ENCODE measurements at regions not wholly inside any gene's neighbourhood (a gene's known extent, or its start where the extent isn't known, plus 50 kb on each side); places are given as distances from the start of the nearest gene placed in this dataset.

DNA sequence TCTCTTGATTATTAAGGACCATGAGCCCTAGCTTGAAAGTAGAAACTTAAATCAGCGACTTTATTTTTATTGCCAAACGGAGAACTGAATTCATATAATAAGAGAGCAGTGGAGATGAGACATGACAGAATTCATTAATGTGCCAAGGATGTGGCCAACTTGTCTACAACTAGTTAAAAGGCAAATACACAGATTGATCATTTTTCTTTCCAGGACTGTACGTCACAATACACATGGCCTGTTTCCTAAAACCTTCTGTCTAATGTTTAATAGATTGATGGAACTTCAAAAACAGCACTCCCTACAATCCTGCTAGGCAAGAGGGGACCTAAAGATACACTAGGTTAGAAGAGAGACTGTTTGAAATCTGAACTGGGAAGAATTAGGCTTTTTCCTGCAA, 647.8 kb downstream of the SATB2 start:
- no peak for DNase-seq (ENCODE audit: low read depth, low spot score)

DNA sequence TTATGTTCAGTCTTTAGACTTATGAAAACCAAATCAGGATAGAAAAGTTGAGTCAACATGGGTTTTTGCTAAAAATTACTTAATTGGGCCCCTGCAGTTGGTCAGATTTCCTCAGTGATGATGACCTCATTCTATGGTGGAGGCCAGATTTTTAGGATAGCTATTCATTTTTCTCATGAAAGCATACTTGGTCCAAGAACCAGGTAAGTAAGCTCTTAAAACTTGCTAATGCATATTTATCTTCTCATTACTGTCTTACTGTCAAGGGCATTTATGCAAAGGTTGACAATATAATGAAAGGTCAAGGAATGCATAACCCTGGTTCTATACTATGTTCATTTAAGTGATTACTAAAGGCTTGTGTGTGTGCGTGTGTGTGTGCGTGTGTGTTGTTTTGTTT, 650.6 kb downstream of the SATB2 start:
- no peak for DNase-seq (ENCODE audit: low read depth, low spot score)

- no peak for DNase-seq (ENCODE audit: low read depth, low spot score)
Measured at GRCh38 chr2:198795419-198795818, 662.3 kb downstream of the SATB2 start.

- DNase-seq (ENCODE audit: low read depth, low spot score), result no peak
Measured at GRCh38 chr2:198791623-198792022, 666.1 kb downstream of the SATB2 start.

GRCh38 chr2:198788676-198789075, 669.1 kb downstream of the SATB2 start:
- DNase-seq (ENCODE audit: low read depth, low spot score), result peak; percentile 60

DNA sequence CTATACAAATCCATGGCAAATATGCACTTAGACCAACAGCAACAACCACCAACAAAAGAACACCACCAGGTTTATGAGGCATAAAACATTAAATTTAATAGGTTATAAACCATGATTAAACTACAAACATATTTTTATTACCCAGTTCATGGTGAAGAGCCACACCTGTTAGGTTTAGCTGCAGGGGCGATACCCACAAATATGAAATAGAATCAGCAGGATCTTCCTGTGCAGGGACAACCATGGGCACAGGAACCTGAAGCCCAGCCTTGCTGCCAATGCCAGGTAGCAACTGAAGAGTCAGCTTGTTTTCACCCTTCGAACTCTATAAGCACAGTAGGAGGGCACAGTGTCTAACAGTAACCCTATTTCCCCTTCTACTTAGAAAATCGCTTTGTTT, 675.0 kb downstream of the SATB2 start:
- DNase-seq (ENCODE audit: low read depth, low spot score), result no peak

- no peak for DNase-seq (ENCODE audit: low read depth, low spot score)
Measured at GRCh38 chr2:198776616-198777406, 680.9 kb downstream of the SATB2 start.

- no peak for DNase-seq (ENCODE audit: low read depth, low spot score)
Measured at GRCh38 chr2:198775737-198776136, 682.0 kb downstream of the SATB2 start.

DNA sequence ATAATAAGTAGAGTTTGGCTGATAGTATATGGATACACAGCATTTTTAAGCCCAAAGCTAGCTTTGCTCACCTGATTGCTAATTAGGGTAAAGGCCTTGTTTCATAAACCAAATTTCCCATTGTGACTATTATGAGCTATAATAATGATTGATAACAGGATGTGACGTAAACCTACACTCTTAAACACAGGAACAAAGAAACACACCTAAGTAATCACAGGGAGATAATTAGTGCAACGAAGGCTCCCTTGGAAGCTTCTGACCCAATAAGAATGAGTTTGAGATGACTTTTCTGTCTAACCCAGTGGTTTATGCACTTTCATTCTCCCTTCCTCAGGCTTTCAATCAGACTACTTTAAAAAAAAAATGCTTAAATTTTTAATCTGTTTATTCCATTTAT, 683.2 kb downstream of the SATB2 start:
- no peak for DNase-seq (ENCODE audit: low read depth, low spot score)

GRCh38 chr2:198767694-198768093, 690.0 kb downstream of the SATB2 start:
- no peak for DNase-seq (ENCODE audit: low read depth, low spot score)

- no peak for DNase-seq (ENCODE audit: low read depth, low spot score)
Measured at GRCh38 chr2:198763793-198764192, 693.9 kb downstream of the SATB2 start.

GRCh38 chr2:198762441-198762840, 695.3 kb downstream of the SATB2 start:
- DNase-seq (ENCODE audit: low read depth, low spot score), result no peak

GRCh38 chr2:198757069-198757468, 700.7 kb downstream of the SATB2 start:
- no peak for DNase-seq (ENCODE audit: low read depth, low spot score)

GRCh38 chr2:198756166-198756565, 701.6 kb downstream of the SATB2 start:
- no peak for DNase-seq (ENCODE audit: low read depth, low spot score)

DNA sequence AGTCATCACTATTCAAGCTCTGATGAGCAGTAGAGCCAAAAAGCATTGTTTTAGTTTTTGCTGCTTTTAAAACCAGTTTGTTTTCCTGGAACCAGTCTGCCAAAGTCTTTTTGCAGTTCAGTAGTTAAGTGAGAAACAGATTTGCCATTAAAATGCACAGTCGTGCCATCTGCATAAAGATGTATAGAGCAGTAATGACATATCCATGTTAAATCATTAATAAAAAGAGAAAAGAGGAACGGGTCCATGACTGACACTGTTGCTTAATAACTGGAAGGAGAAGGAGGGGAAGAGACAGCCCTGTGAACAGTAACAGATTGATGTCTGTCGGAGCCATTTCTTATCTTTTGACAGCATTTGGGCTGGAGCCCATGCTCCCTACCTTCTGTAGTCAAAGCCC, 704.6 kb downstream of the SATB2 start:
- DNase-seq (ENCODE audit: low read depth, low spot score), result no peak

DNA sequence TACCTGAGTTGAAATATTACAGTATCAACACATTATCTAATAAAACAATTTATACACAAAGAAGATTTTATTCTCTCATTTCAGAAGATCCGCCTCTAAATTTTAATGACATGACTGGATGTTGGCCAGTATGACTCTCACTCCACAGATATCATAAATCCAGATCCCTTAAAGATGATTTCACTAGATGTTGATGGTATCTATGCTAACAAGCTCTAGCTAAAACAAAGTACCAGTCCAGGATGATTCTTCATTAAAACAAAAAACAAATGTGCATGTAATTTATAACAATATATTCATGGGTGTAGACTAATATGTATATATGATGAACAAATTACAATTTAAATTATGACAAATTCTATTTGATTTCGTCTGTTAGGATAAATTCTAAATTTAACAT, 708.4 kb downstream of the SATB2 start:
- DNase-seq (ENCODE audit: low read depth, low spot score), result no peak

GRCh38 chr2:198731842-198732399, 725.8 kb downstream of the SATB2 start:
- DNase-seq (ENCODE audit: low read depth, low spot score), result no peak

GRCh38 chr2:198720266-198720665, 737.5 kb downstream of the SATB2 start:
- DNase-seq (ENCODE audit: low read depth, low spot score), result no peak

- no peak for DNase-seq (ENCODE audit: low read depth, low spot score)
Measured at GRCh38 chr2:198717451-198717850, 740.3 kb downstream of the SATB2 start.

GRCh38 chr2:198715302-198715835, 742.4 kb downstream of the SATB2 start:
- DNase-seq (ENCODE audit: low read depth, low spot score), result no peak

GRCh38 chr2:198712485-198712884, 745.3 kb downstream of the SATB2 start:
- no peak for DNase-seq (ENCODE audit: low read depth, low spot score)

GRCh38 chr2:198711484-198711883, 746.3 kb downstream of the SATB2 start:
- no peak for DNase-seq (ENCODE audit: low read depth, low spot score)

GRCh38 chr2:198710562-198710961, 747.2 kb downstream of the SATB2 start:
- DNase-seq (ENCODE audit: low read depth, low spot score), result no peak

Measured in iPS DF 19.7 (cell line).